Brain microvascular endothelial cell (primary cell): ENCODE measurements at regions not wholly inside any gene's neighbourhood (a gene's known extent, or its start where the extent isn't known, plus 50 kb on each side); places are given as distances from the start of the nearest gene placed in this dataset.
A peak's percentile ranks its signal among the peaks of the same experiment; 100 is the strongest.

Experiments
- DNase-seq: peaks from one replicate; pipeline ENCODE4 v3.0.0-alpha.2; 2020
- H3K27ac ChIP-seq: fragments of 250-450 bp; sonication (Bioruptor Pico); 2 replicates; pipeline ENCODE4 v1.5.1; 2020; ENCODE audit warnings: mild to moderate bottlenecking, moderate library complexity
- H3K27me3 ChIP-seq: fragments of 250-450 bp; sonication (Bioruptor Pico); replicated peaks from 2 replicates; pipeline ENCODE4 v1.5.1; 2020; ENCODE audit warnings: mild to moderate bottlenecking
- H3K36me3 ChIP-seq: fragments of 250-450 bp; sonication (Bioruptor Pico); replicated peaks from 2 replicates; pipeline ENCODE4 v1.5.1; 2020; ENCODE audit warnings: mild to moderate bottlenecking
- H3K4me3 ChIP-seq: 2 replicates; pipeline ENCODE4 v1.5.1; 2011; ENCODE audit warnings: low read depth, mild to moderate bottlenecking, control low read depth, low read length, moderate library complexity
- in situ Hi-C: cut with HindIII; loops from 2 replicates; pipeline ENCODE4 v1.10.0; 2017; ENCODE audit warnings: low sequenced_read_pairs, low pct_ligation_motif_present
- TF ChIP-seq, protein P1 (sequence below): IDR thresholded peaks from 2 replicates; pipeline ENCODE4 v1.5.1; 2011; ENCODE audit warnings: low read depth, mild to moderate bottlenecking, moderate library complexity, low read length, control low read depth, inconsistent platforms; ENCODE audit errors: missing control alignments

- Histone ChIP-seq H3K27me3 (no peaks in the 10 kb centered on the region), H3K36me3 (no peaks in the 10 kb centered on the region), H3K27ac (no peak overlapping the region), H3K4me3 (no peak overlapping the region)
- TF ChIP-seq, protein P1, sequence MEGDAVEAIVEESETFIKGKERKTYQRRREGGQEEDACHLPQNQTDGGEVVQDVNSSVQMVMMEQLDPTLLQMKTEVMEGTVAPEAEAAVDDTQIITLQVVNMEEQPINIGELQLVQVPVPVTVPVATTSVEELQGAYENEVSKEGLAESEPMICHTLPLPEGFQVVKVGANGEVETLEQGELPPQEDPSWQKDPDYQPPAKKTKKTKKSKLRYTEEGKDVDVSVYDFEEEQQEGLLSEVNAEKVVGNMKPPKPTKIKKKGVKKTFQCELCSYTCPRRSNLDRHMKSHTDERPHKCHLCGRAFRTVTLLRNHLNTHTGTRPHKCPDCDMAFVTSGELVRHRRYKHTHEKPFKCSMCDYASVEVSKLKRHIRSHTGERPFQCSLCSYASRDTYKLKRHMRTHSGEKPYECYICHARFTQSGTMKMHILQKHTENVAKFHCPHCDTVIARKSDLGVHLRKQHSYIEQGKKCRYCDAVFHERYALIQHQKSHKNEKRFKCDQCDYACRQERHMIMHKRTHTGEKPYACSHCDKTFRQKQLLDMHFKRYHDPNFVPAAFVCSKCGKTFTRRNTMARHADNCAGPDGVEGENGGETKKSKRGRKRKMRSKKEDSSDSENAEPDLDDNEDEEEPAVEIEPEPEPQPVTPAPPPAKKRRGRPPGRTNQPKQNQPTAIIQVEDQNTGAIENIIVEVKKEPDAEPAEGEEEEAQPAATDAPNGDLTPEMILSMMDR: peak; percentile 60
- in situ Hi-C loops: loop anchor here (25.0 kb wide), 1 partner anchor 429 kb away; no protein-coding TSS in a partner anchor
- no peak for DNase-seq
These were observed 464.9 kb downstream of the MFSD1 start for GRCh38 chr3:159266779-159267178.

DNA sequence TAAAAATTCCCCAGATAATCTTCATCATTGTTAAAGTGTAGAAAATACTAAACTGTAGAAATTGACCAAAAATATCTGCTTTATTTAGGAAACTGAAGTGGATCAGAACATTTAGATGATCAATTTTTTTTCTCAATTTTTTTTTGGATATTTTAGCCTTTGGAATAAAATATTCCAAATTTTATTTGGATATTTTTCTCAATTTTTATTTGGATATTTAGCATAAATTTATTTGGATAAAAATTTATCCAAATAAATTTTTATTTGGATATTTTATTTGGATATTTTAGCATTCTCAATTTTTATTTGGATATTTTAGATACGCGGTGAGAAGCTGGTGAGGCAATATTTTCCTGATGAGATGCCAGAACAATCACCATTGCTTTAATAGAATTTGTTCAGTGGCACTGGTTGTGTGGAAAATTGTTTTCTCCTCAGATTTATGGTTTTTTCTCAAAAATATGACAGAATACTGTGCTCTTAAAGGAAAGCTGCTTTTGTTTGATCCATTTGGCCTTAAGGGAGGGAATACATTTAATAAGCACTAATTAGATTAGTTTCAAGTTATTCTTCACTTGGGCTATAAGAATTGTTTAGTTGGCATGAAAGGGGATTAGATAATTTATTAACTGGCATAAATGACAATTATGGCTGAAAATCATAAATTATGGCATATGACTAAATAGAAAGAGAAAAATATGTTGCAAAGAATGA, 470.1 kb downstream of the MFSD1 start:
- Histone ChIP-seq H3K27me3 (no peaks in the 10 kb centered on the region), H3K36me3 (no peaks in the 10 kb centered on the region), H3K4me3 (no peak overlapping the region), H3K27ac (no peak overlapping the region)
- DNase-seq: no peak
- in situ Hi-C loops: loop anchor here (25.0 kb wide), 1 partner anchor 435 kb away; no protein-coding TSS in a partner anchor
- TF ChIP-seq, protein P1: no peak

- Histone ChIP-seq H3K4me3 (no peak overlapping the region), H3K27ac (no peak overlapping the region), H3K36me3 (no peaks in the 10 kb centered on the region), H3K27me3 (no peaks in the 10 kb centered on the region)
- in situ Hi-C loops: loop anchor here (25.0 kb wide), 1 partner anchor 436 kb away; no protein-coding TSS in a partner anchor
- no peak for DNase-seq
- TF ChIP-seq, protein P1: no peak
These were observed 471.2 kb downstream of the MFSD1 start for GRCh38 chr3:159273070-159273469.

GRCh38 chr3:159273608-159274007, 471.8 kb downstream of the MFSD1 start:
- Histone ChIP-seq H3K4me3 (no peak overlapping the region), H3K27me3 (no peaks in the 10 kb centered on the region), H3K27ac (no peak overlapping the region), H3K36me3 (no peaks in the 10 kb centered on the region)
- DNase-seq: peak; percentile 60
- in situ Hi-C loops: loop anchor here (25.0 kb wide), 1 partner anchor 436 kb away; no protein-coding TSS in a partner anchor
- TF ChIP-seq, protein P1: no peak

DNA sequence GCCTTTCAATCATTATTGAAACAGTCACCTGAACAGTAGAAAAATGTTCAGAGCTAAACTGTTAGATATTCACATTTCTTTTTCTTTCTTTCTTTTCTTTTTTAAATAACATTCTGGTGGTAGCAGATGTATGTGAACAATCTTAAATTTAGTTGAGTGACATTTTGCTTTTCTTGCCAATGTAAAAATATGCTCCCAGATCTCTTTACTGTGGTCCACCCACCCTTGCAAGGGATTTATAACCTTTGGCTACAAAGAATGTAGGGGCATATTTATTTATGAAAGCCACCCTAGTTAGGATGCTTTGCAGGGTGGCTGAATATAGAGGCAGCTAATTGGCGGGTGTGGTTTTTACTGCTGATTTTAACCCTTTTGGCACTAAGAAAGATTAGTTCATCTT, 473.9 kb downstream of the MFSD1 start:
- H3K36me3 ChIP-seq: no peaks in the 10 kb centered on the region
- no peak overlapping the region for H3K27ac ChIP-seq
- H3K4me3 ChIP-seq: no peak overlapping the region
- TF ChIP-seq, protein P1: no peak
- in situ Hi-C loops: no loop called here
- no peak for DNase-seq
- no peaks in the 10 kb centered on the region for H3K27me3 ChIP-seq
